HCT116 (cell line): ENCODE measurements at regions not wholly inside any gene's neighbourhood (a gene's known extent, or its start where the extent isn't known, plus 50 kb on each side); places are given as distances from the start of the nearest gene placed in this dataset.

Source experiments
- ATAC-seq: fragments of 200-7000 bp; cut with Tn5 transposase; 2 replicates; pipeline ENCODE4 v1.9.1; 2020; ENCODE audit warnings: mild to moderate bottlenecking, moderate library complexity
- BruUV-seq: library from RNA; stranded (reverse); fragments of 400-500 nt; replicated peaks from 2 replicates; lab custom pipeline; 2021; lab: Mats Ljungman, UMichigan
- CTCF ChIA-PET: fragments of 300-600 bp; sonication (Branson Sonifier 250); formaldehyde crosslinking; loops from one replicate; lab custom pipeline; 2021; ENCODE audit warnings: antibody characterized with exemption; lab: Charles Lee
- POLR2A ChIA-PET: fragments of 300-600, 350-600 bp; sonication (Branson Sonifier 250); formaldehyde crosslinking; loops from one replicate; lab custom pipeline; 2021; ENCODE audit warnings: antibody characterized with exemption; lab: Charles Lee
- RAD21 ChIA-PET, 2 experiments: fragments of 300-600 bp; sonication (Branson Sonifier 250); formaldehyde crosslinking; loops; one replicate each; lab custom pipeline; 2023; ENCODE audit warnings: low total read pairs in 2 of 2; ENCODE audit not compliant: uncharacterized antibody in 2 of 2, unreplicated experiment in 2 of 2, low non-redundant PET in 1 of 2; lab: Charles Lee
- DNase-seq: peaks from one replicate; pipeline ENCODE4 v3.0.0-alpha.2; 2010; ENCODE audit warnings: low read depth, low spot score
- H2AFZ ChIP-seq: fragments of 200-600 bp; shearing (Covaris generic), sonication (generic); 2 replicates; pipeline ENCODE4 v1.6.1; 2017; ENCODE audit warnings: low read depth, mixed run types, mixed read lengths, antibody characterized with exemption, low read length; ENCODE audit not compliant: poor library complexity, severe bottlenecking
- H3K27ac ChIP-seq: 2 replicates; pipeline ENCODE4 v1.5.1; 2012; ENCODE audit warnings: low read depth, low read length
- H3K27me3 ChIP-seq: fragments of 200-600 bp; sonication (generic); 2 replicates; pipeline ENCODE4 v1.6.1; 2016; ENCODE audit warnings: mixed run types, low read length, mixed read lengths; ENCODE audit not compliant: insufficient read depth
- H3K36me3 ChIP-seq, 2 experiments: fragments of 200-500 bp in 1 of 2; fragments of 200-600 bp in 1 of 2; sonication (Bioruptor generic) in 1 of 2; sonication (generic) in 1 of 2; 2 replicates each; pipeline versions ENCODE4 v1.5.1 to v1.6.1; 2014 to 2016; ENCODE audit warnings: low read length in 2 of 2, inconsistent platforms in 1 of 2, mixed read lengths in 1 of 2, mixed run types in 1 of 2; ENCODE audit not compliant: insufficient read depth in 2 of 2, control insufficient read depth in 1 of 2
- H3K4me1 ChIP-seq, 2 experiments: fragments of 200-600 bp in 1 of 2; sonication (generic) in 1 of 2; 2 replicates each; pipeline versions ENCODE4 v1.5.1 to v1.6.1; 2012 to 2017; ENCODE audit warnings: low read length in 2 of 2, inconsistent platforms in 1 of 2, mild to moderate bottlenecking in 1 of 2, mixed read lengths in 1 of 2, mixed run types in 1 of 2, moderate library complexity in 1 of 2; ENCODE audit not compliant: insufficient read depth in 2 of 2, control insufficient read depth in 1 of 2
- H3K4me2 ChIP-seq: fragments of 200-600 bp; sonication (generic); 2 replicates; pipeline ENCODE4 v1.6.1; 2017; ENCODE audit warnings: mixed run types, low read length, mixed read lengths
- H3K4me3 ChIP-seq, 2 experiments: fragments of 200-600 bp in 1 of 2; sonication (generic) in 1 of 2; replicated peaks in 1 of 2; 2 replicates each; pipeline ENCODE4 v1.5.1; 2011 to 2016; ENCODE audit warnings: low read length in 2 of 2, control low read depth in 1 of 2, low read depth in 1 of 2, mild to moderate bottlenecking in 1 of 2, mixed read lengths in 1 of 2, mixed run types in 1 of 2
- H3K79me2 ChIP-seq: fragments of 200-600 bp; sonication (generic); 2 replicates; pipeline ENCODE4 v1.6.1; 2017; ENCODE audit warnings: mild to moderate bottlenecking, mixed run types, low read length, moderate library complexity, mixed read lengths; ENCODE audit not compliant: insufficient read depth
- H3K9ac ChIP-seq: fragments of 200-600 bp; sonication (generic); 2 replicates; pipeline ENCODE4 v1.6.1; 2016; ENCODE audit warnings: low read length, mixed read lengths
- H3K9me2 ChIP-seq: fragments of 200-600 bp; sonication (generic), shearing (Covaris generic); 2 replicates; pipeline ENCODE4 v1.6.1; 2017; ENCODE audit warnings: mixed run types, mild to moderate bottlenecking, moderate library complexity; ENCODE audit not compliant: insufficient read depth
- H3K9me3 ChIP-seq, 2 experiments: fragments of 200-500 bp in 1 of 2; fragments of 200-600 bp in 1 of 2; sonication (Bioruptor generic) in 1 of 2; sonication (generic) in 1 of 2; 2 replicates each; pipeline ENCODE4 v1.6.1; 2014 to 2017; ENCODE audit warnings: low read length in 2 of 2, mixed read lengths in 2 of 2, inconsistent platforms in 1 of 2, low read depth in 1 of 2, mild to moderate bottlenecking in 1 of 2, mixed run types in 1 of 2, moderate library complexity in 1 of 2; ENCODE audit not compliant: control insufficient read depth in 1 of 2, insufficient read depth in 1 of 2
- H4K20me1 ChIP-seq: fragments of 200-600 bp; sonication (generic), shearing (Covaris generic); 2 replicates; pipeline ENCODE4 v1.6.1; 2017; ENCODE audit warnings: mixed run types, mild to moderate bottlenecking, moderate library complexity; ENCODE audit not compliant: insufficient read depth
- CBX3 ChIP-seq: IDR thresholded peaks from 2 replicates; pipeline ENCODE4 v1.6.1; 2012; ENCODE audit warnings: low read depth
- CEBPB ChIP-seq: IDR thresholded peaks from 2 replicates; pipeline ENCODE4 v1.6.1; 2012; ENCODE audit warnings: low read depth
- EGR1 ChIP-seq: IDR thresholded peaks from 2 replicates; pipeline ENCODE4 v1.6.1; 2012; ENCODE audit warnings: low read depth
- ELF1 ChIP-seq: IDR thresholded peaks from 2 replicates; pipeline ENCODE4 v1.6.1; 2012; ENCODE audit warnings: low read depth, borderline replicate concordance
- EZH2 ChIP-seq: fragments of 200-600 bp; sonication (generic); IDR thresholded peaks from 2 replicates; pipeline ENCODE4 v1.6.1; 2017; ENCODE audit warnings: antibody characterized with exemption, mixed run types
- EZH2phosphoT487 ChIP-seq: fragments of 200-600 bp; IDR thresholded peaks from 2 replicates; pipeline ENCODE4 v1.6.1; 2018; ENCODE audit warnings: antibody characterized with exemption, borderline replicate concordance
- FOSL1 ChIP-seq: IDR thresholded peaks from 2 replicates; pipeline ENCODE4 v1.6.1; 2012; ENCODE audit warnings: low read depth
- JUND ChIP-seq: IDR thresholded peaks from 2 replicates; pipeline ENCODE4 v1.6.1; 2012
- POLR2A ChIP-seq: IDR thresholded peaks from 2 replicates; pipeline ENCODE4 v1.7.0; 2011; ENCODE audit warnings: borderline replicate concordance; ENCODE audit not compliant: insufficient read depth, insufficient read length; ENCODE audit errors: extremely low read depth
- POLR2AphosphoS5 ChIP-seq: IDR thresholded peaks from 2 replicates; pipeline ENCODE4 v1.6.1; 2011; ENCODE audit warnings: mild to moderate bottlenecking, low read depth, low read length, moderate library complexity
- SP1 ChIP-seq: IDR thresholded peaks from 2 replicates; pipeline ENCODE4 v1.6.1; 2012; ENCODE audit warnings: low read depth
- TCF7L2 ChIP-seq: IDR thresholded peaks from 2 replicates; pipeline ENCODE4 v1.7.0; 2011; ENCODE audit warnings: borderline replicate concordance, inconsistent platforms; ENCODE audit not compliant: insufficient read depth, insufficient read length; ENCODE audit errors: extremely low read depth
- YY1 ChIP-seq: IDR thresholded peaks from 2 replicates; pipeline ENCODE4 v1.6.1; 2011; ENCODE audit warnings: low read length, low read depth, moderate library complexity, mild to moderate bottlenecking; ENCODE audit not compliant: insufficient replicate concordance; ENCODE audit errors: extremely low read depth
- ZFX ChIP-seq: fragments of 450-650 bp; IDR thresholded peaks from 2 replicates; pipeline ENCODE4 v1.6.1; 2017
- ZNF274 ChIP-seq: fragments of 200-500 bp; sonication (Bioruptor generic); IDR thresholded peaks from 2 replicates; pipeline ENCODE4 v1.6.1; 2014; ENCODE audit warnings: mild to moderate bottlenecking, low read depth, low read length, inconsistent platforms
- intact Hi-C: fragments of 100-400 bp; cut with micrococcal nuclease; formaldehyde crosslinking; loops from 2 replicates; pipeline ENCODE4 v1.10.0; 2022
- TF ChIP-seq, protein P1 (sequence below), 3 experiments: fragments of 200-600 bp in 1 of 3; sonication (generic) in 1 of 3; IDR thresholded peaks in 2 of 3; conservative IDR thresholded peaks in 1 of 3; 2 replicates each; pipeline ENCODE4 v1.5.1; 2012 to 2017; ENCODE audit warnings: low read depth in 2 of 3, low read length in 2 of 3, antibody characterized with exemption in 1 of 3, borderline replicate concordance in 1 of 3, control low read depth in 1 of 3, mild to moderate bottlenecking in 1 of 3, mixed read lengths in 1 of 3, mixed run types in 1 of 3, moderate library complexity in 1 of 3; ENCODE audit not compliant: insufficient read depth in 1 of 3
- TF ChIP-seq, protein P2 (sequence below): IDR thresholded peaks from 2 replicates; pipeline ENCODE4 v1.6.1; 2012
- TF ChIP-seq, protein P3 (sequence below): IDR thresholded peaks from 2 replicates; pipeline ENCODE4 v1.6.1; 2012; ENCODE audit warnings: low read depth
- TF ChIP-seq, protein P4 (sequence below): IDR thresholded peaks from 2 replicates; pipeline ENCODE4 v1.6.1; 2011; ENCODE audit warnings: mild to moderate bottlenecking, low read length, moderate library complexity; ENCODE audit not compliant: insufficient replicate concordance; ENCODE audit errors: extremely low read depth
- TF ChIP-seq, protein P5 (sequence below): IDR thresholded peaks from 2 replicates; pipeline ENCODE4 v1.6.1; 2012

DNA sequence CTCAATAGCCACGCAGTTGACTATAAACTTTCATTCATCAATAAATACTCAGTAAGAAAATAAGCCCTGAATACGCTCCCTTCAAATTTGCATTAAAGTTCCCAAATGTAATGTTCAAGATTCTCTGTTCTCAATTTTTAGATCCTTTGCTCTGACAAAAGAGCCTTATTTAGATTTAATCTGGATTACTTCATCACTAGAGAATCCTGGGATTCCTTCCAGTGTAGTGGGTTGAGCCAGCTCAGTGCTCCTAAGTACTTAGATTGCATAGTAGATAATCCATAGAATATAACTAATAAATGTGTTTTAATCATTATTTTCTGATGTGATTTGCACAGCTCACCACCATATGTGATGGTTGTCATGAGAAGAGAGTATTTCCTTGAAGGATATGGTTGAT lies 1286.2 kb downstream of the SUCLG1 start:
- POLR2A ChIA-PET = no interaction called here
- intact Hi-C loops = no loop called here
- Histone ChIP-seq H4K20me1 (no peaks in the 10 kb centered on the region), H3K4me1 (no peaks in the 10 kb centered on the region), H3K9me3 (no peaks in the 10 kb centered on the region), H3K36me3 (no peaks in the 10 kb centered on the region), H3K79me2 (no peaks in the 10 kb centered on the region), H3K4me3 (no peak overlapping the region), H3K27me3 (no peaks in the 10 kb centered on the region), H3K9ac (no peak overlapping the region), H2AFZ (no peak overlapping the region), H3K4me2 (no peak overlapping the region), H3K9me2 (no peaks in the 10 kb centered on the region), H3K27ac (no peak overlapping the region)
- no TSS peak for BruUV-seq
- TF ChIP-seq CBX3 = no peak
- TF ChIP-seq, protein P1, sequence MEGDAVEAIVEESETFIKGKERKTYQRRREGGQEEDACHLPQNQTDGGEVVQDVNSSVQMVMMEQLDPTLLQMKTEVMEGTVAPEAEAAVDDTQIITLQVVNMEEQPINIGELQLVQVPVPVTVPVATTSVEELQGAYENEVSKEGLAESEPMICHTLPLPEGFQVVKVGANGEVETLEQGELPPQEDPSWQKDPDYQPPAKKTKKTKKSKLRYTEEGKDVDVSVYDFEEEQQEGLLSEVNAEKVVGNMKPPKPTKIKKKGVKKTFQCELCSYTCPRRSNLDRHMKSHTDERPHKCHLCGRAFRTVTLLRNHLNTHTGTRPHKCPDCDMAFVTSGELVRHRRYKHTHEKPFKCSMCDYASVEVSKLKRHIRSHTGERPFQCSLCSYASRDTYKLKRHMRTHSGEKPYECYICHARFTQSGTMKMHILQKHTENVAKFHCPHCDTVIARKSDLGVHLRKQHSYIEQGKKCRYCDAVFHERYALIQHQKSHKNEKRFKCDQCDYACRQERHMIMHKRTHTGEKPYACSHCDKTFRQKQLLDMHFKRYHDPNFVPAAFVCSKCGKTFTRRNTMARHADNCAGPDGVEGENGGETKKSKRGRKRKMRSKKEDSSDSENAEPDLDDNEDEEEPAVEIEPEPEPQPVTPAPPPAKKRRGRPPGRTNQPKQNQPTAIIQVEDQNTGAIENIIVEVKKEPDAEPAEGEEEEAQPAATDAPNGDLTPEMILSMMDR (IDR thresholded peaks at IDR 0.05 in 2 of 3, conservative IDR thresholded peaks at IDR 0.05 in 1 of 3; ENCODE audit: borderline replicate concordance in 1 of 3, insufficient read depth in 1 of 3, low read depth in 2 of 3, low read length in 2 of 3) = no peak
- TF ChIP-seq JUND = no peak
- no peak for TF ChIP-seq SP1
- no peak for TF ChIP-seq ZNF274
- TF ChIP-seq TCF7L2 = no peak
- TF ChIP-seq ZFX = no peak
- TF ChIP-seq, protein P2, sequence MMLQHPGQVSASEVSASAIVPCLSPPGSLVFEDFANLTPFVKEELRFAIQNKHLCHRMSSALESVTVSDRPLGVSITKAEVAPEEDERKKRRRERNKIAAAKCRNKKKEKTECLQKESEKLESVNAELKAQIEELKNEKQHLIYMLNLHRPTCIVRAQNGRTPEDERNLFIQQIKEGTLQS = no peak
- TF ChIP-seq, protein P3, sequence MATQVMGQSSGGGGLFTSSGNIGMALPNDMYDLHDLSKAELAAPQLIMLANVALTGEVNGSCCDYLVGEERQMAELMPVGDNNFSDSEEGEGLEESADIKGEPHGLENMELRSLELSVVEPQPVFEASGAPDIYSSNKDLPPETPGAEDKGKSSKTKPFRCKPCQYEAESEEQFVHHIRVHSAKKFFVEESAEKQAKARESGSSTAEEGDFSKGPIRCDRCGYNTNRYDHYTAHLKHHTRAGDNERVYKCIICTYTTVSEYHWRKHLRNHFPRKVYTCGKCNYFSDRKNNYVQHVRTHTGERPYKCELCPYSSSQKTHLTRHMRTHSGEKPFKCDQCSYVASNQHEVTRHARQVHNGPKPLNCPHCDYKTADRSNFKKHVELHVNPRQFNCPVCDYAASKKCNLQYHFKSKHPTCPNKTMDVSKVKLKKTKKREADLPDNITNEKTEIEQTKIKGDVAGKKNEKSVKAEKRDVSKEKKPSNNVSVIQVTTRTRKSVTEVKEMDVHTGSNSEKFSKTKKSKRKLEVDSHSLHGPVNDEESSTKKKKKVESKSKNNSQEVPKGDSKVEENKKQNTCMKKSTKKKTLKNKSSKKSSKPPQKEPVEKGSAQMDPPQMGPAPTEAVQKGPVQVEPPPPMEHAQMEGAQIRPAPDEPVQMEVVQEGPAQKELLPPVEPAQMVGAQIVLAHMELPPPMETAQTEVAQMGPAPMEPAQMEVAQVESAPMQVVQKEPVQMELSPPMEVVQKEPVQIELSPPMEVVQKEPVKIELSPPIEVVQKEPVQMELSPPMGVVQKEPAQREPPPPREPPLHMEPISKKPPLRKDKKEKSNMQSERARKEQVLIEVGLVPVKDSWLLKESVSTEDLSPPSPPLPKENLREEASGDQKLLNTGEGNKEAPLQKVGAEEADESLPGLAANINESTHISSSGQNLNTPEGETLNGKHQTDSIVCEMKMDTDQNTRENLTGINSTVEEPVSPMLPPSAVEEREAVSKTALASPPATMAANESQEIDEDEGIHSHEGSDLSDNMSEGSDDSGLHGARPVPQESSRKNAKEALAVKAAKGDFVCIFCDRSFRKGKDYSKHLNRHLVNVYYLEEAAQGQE = no peak
- no peak for TF ChIP-seq CEBPB
- no peak for TF ChIP-seq EGR1
- no peak for TF ChIP-seq FOSL1
- TF ChIP-seq EZH2 = no peak
- TF ChIP-seq POLR2A = no peak
- TF ChIP-seq, protein P4, sequence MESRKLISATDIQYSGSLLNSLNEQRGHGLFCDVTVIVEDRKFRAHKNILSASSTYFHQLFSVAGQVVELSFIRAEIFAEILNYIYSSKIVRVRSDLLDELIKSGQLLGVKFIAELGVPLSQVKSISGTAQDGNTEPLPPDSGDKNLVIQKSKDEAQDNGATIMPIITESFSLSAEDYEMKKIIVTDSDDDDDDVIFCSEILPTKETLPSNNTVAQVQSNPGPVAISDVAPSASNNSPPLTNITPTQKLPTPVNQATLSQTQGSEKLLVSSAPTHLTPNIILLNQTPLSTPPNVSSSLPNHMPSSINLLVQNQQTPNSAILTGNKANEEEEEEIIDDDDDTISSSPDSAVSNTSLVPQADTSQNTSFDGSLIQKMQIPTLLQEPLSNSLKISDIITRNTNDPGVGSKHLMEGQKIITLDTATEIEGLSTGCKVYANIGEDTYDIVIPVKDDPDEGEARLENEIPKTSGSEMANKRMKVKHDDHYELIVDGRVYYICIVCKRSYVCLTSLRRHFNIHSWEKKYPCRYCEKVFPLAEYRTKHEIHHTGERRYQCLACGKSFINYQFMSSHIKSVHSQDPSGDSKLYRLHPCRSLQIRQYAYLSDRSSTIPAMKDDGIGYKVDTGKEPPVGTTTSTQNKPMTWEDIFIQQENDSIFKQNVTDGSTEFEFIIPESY = no peak
- TF ChIP-seq, protein P5, sequence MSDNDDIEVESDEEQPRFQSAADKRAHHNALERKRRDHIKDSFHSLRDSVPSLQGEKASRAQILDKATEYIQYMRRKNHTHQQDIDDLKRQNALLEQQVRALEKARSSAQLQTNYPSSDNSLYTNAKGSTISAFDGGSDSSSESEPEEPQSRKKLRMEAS = no peak
- no peak for TF ChIP-seq ELF1
- TF ChIP-seq EZH2phosphoT487 = no peak
- no peak for TF ChIP-seq POLR2AphosphoS5
- no peak for TF ChIP-seq YY1
- DNase-seq (no peak), ATAC-seq (no peak)
- CTCF ChIA-PET = no interaction called here
- RAD21 ChIA-PET = no interaction called here
